Astrocyte (in vitro differentiated cells and primary cell): ENCODE measurements at regions not wholly inside any gene's neighbourhood (a gene's known extent, or its start where the extent isn't known, plus 50 kb on each side); places are given as distances from the start of the nearest gene placed in this dataset.

Experiments
- DNase-seq: peaks from one replicate; pipeline ENCODE4 v3.0.0-alpha.2; 2010; ENCODE audit warnings: low read depth
- FAIRE-seq: peaks from 2 replicates; lab custom pipeline; 2011; peaks lifted over from hg19 to GRCh38; lab: Jason Lieb, UNC
- H2AFZ ChIP-seq: 2 replicates; pipeline ENCODE4 v1.6.0; 2012; ENCODE audit warnings: low read depth, low read length, inconsistent platforms
- H3K27ac ChIP-seq: 2 replicates; pipeline ENCODE4 v1.5.1; 2011; ENCODE audit warnings: low read depth, low read length, inconsistent platforms
- H3K27me3 ChIP-seq: 2 replicates; pipeline ENCODE4 v1.6.0; 2011; ENCODE audit warnings: low read length, inconsistent platforms; ENCODE audit not compliant: insufficient read depth
- H3K36me3 ChIP-seq: 2 replicates; pipeline ENCODE4 v1.5.1; 2011; ENCODE audit warnings: low read length, inconsistent platforms; ENCODE audit not compliant: insufficient read depth
- H3K4me1 ChIP-seq: 2 replicates; pipeline ENCODE4 v1.5.1; 2011; ENCODE audit warnings: low read length, inconsistent platforms; ENCODE audit not compliant: insufficient read depth
- H3K4me2 ChIP-seq: 2 replicates; pipeline ENCODE4 v1.6.0; 2012; ENCODE audit warnings: low read length, inconsistent platforms
- H3K4me3 ChIP-seq: 2 replicates; pipeline ENCODE4 v1.5.1; 2011; ENCODE audit warnings: low read depth, mild to moderate bottlenecking, low read length, inconsistent platforms; ENCODE audit not compliant: insufficient read depth
- H3K79me2 ChIP-seq: 2 replicates; pipeline ENCODE4 v1.6.0; 2012; ENCODE audit warnings: mild to moderate bottlenecking, low read length, inconsistent platforms; ENCODE audit not compliant: insufficient read depth
- H3K9ac ChIP-seq: 2 replicates; pipeline ENCODE4 v1.6.0; 2012; ENCODE audit warnings: mild to moderate bottlenecking, low read length, inconsistent platforms
- H3K9me3 ChIP-seq: 2 replicates; pipeline ENCODE4 v1.5.1; 2012; ENCODE audit warnings: low read depth, mild to moderate bottlenecking, low read length, inconsistent platforms; ENCODE audit not compliant: insufficient read depth
- H4K20me1 ChIP-seq: 2 replicates; pipeline ENCODE4 v1.6.0; 2012; ENCODE audit warnings: low read length, inconsistent platforms; ENCODE audit not compliant: insufficient read depth
- H3K27ac Mint-ChIP-seq: one replicate; pipeline ENCODE4 v1.8.0; 2021; ENCODE audit warnings: mild to moderate bottlenecking, mixed read lengths; ENCODE audit not compliant: unreplicated experiment
- H3K27me3 Mint-ChIP-seq: one replicate; pipeline ENCODE4 v1.8.0; 2021; ENCODE audit warnings: low read depth, mixed read lengths; ENCODE audit not compliant: unreplicated experiment
- H3K36me3 Mint-ChIP-seq: one replicate; pipeline ENCODE4 v1.8.0; 2021; ENCODE audit warnings: low read depth, mixed read lengths; ENCODE audit not compliant: unreplicated experiment
- H3K4me1 Mint-ChIP-seq: one replicate; pipeline ENCODE4 v1.8.0; 2021; ENCODE audit warnings: low read depth, mixed read lengths; ENCODE audit not compliant: unreplicated experiment
- H3K4me3 Mint-ChIP-seq: one replicate; pipeline ENCODE4 v1.8.0; 2021; ENCODE audit warnings: mild to moderate bottlenecking, moderate library complexity, mixed read lengths; ENCODE audit not compliant: unreplicated experiment
- H3K9me3 Mint-ChIP-seq: one replicate; pipeline ENCODE4 v1.8.0; 2021; ENCODE audit warnings: mild to moderate bottlenecking, mixed read lengths; ENCODE audit not compliant: unreplicated experiment
- CTCF ChIP-seq: IDR thresholded peaks from 2 replicates; pipeline ENCODE4 v1.5.1; 2011; ENCODE audit warnings: low read depth, mild to moderate bottlenecking, inconsistent platforms, low read length, moderate library complexity; ENCODE audit not compliant: insufficient read depth
- EZH2 ChIP-seq: IDR thresholded peaks from 2 replicates; pipeline ENCODE4 v1.6.1; 2012; ENCODE audit warnings: mild to moderate bottlenecking, low read length, inconsistent platforms; ENCODE audit not compliant: insufficient read depth

GRCh38 chr12:115000038-115000437 lies 316.1 kb upstream of the TBX3 start:
- Histone ChIP-seq H4K20me1 (no peaks in the 10 kb centered on the region), H2AFZ (no peak overlapping the region), H3K9me3 (peaks cover 9% of the 10 kb centered on the region), H3K27ac (no peak overlapping the region), H3K4me3 (no peak overlapping the region), H3K79me2 (no peaks in the 10 kb centered on the region), H3K4me1 (no peaks in the 10 kb centered on the region), H3K9ac (no peak overlapping the region), H3K27me3 (no peaks in the 10 kb centered on the region), H3K36me3 (no peaks in the 10 kb centered on the region), H3K4me2 (no peak overlapping the region)
- peaks cover 13% of the 10 kb centered on the region for H3K9me3 Mint-ChIP-seq
- no peak for FAIRE-seq
- no peak for TF ChIP-seq CTCF
- H3K4me3 Mint-ChIP-seq: no peak overlapping the region
- no peak overlapping the region for H3K27ac Mint-ChIP-seq
- DNase-seq: peak; percentile 69
- peaks cover 8% of the 10 kb centered on the region for H3K4me1 Mint-ChIP-seq
- peaks cover 25% of the 10 kb centered on the region for H3K27me3 Mint-ChIP-seq
- H3K36me3 Mint-ChIP-seq: no peaks in the 10 kb centered on the region

- Mint-ChIP-seq H3K27ac (no peak overlapping the region), H3K4me3 (no peak overlapping the region), H3K4me1 (peaks cover 8% of the 10 kb centered on the region), H3K9me3 (peaks cover 13% of the 10 kb centered on the region), H3K27me3 (peaks cover 18% of the 10 kb centered on the region), H3K36me3 (no peaks in the 10 kb centered on the region)
- no peak overlapping the region for H3K27ac ChIP-seq
- H3K4me2 ChIP-seq: no peak overlapping the region
- DNase-seq (no peak), FAIRE-seq (no peak)
- peaks cover 9% of the 10 kb centered on the region for H3K9me3 ChIP-seq
- H3K4me1 ChIP-seq: no peaks in the 10 kb centered on the region
- no peak for TF ChIP-seq EZH2
- TF ChIP-seq CTCF: no peak
- no peak overlapping the region for H2AFZ ChIP-seq
- H3K79me2 ChIP-seq: no peaks in the 10 kb centered on the region
- no peak overlapping the region for H3K9ac ChIP-seq
- no peak overlapping the region for H3K4me3 ChIP-seq
- H4K20me1 ChIP-seq: no peaks in the 10 kb centered on the region
- H3K27me3 ChIP-seq: no peaks in the 10 kb centered on the region
- no peaks in the 10 kb centered on the region for H3K36me3 ChIP-seq
Measured at GRCh38 chr12:114998750-114999128, 314.8 kb upstream of the TBX3 start.

- Mint-ChIP-seq H3K27me3 (peaks cover 13% of the 10 kb centered on the region), H3K9me3 (peaks cover 13% of the 10 kb centered on the region), H3K4me3 (no peak overlapping the region), H3K27ac (no peak overlapping the region), H3K36me3 (no peaks in the 10 kb centered on the region), H3K4me1 (peaks cover 8% of the 10 kb centered on the region)
- no peak for TF ChIP-seq CTCF
- no peak for TF ChIP-seq EZH2
- Histone ChIP-seq H3K9me3 (peaks cover 9% of the 10 kb centered on the region), H3K4me3 (no peak overlapping the region), H3K27me3 (no peaks in the 10 kb centered on the region), H3K4me2 (no peak overlapping the region), H3K9ac (no peak overlapping the region), H4K20me1 (no peaks in the 10 kb centered on the region), H3K4me1 (no peaks in the 10 kb centered on the region), H2AFZ (no peak overlapping the region), H3K79me2 (no peaks in the 10 kb centered on the region), H3K36me3 (no peaks in the 10 kb centered on the region), H3K27ac (no peak overlapping the region)
- DNase-seq: no peak
- FAIRE-seq: no peak
Measured at GRCh38 chr12:114998118-114998749, 314.3 kb upstream of the TBX3 start.
